ENCODE measurements at regions not wholly inside any gene's neighbourhood (a gene's known extent, or its start where the extent isn't known, plus 50 kb on each side); places are given as distances from the start of the nearest gene placed in this dataset.

DNA sequence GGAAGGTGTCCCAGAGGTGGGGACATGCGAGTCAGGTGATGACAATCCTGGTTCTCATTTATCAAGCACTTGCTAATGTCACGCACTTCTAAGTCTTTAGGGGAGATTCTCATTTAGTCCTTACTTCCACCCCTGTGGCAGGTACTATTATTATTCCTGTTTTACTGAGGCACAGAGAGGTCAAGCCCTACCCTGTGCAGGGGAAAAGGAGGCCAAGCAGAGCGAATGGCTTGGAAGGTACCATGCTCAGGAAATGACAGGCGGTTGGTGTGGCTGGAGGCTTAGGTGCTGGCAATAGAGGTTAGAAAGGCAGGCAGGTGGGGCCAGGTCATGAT is 268.9 kb downstream of the UACA start:
- no peak overlapping the region for H4K91ac ChIP-seq (replicated peaks; ENCODE audit: insufficient read length, low read length)
- no peaks in the 10 kb centered on the region for H3K27me3 ChIP-seq (replicated peaks in 1 of 4; ENCODE audit: control insufficient read depth in 3 of 4, extremely low read depth in 1 of 4, insufficient read depth in 3 of 4, low read length in 3 of 4)
- H3K14ac ChIP-seq (ENCODE audit: insufficient read length): no peak overlapping the region
- H3K36me3 ChIP-seq (ENCODE audit: control insufficient read depth in 2 of 4, insufficient read depth in 4 of 4, low read length in 3 of 4): no peaks in the 10 kb centered on the region
- no peaks in the 10 kb centered on the region for H3K79me1 ChIP-seq (ENCODE audit: low read depth, low read length)
- H3K4me3 ChIP-seq (ENCODE audit: extremely low read depth in 1 of 4, insufficient read depth in 2 of 4, low read depth in 3 of 4, low read length in 4 of 4): no peak overlapping the region
- 75% methylated on average over 4 of the region's 4 CpGs; no CpG with 5 or more reads in 1 of the 2 experiments for WGBS, 2 experiments (ENCODE audit: extremely low coverage in 1 of 2, insufficient coverage in 1 of 2, insufficient read length in 1 of 2, insufficient replicate concordance in 2 of 2, low coverage in 1 of 2, low lambda C conversion rate in 2 of 2, missing lambda C conversion rate in 1 of 2)
- H2BK12ac ChIP-seq (ENCODE audit: low read depth, low read length): no peak overlapping the region
- no peaks in the 10 kb centered on the region for H3K9me3 ChIP-seq (ENCODE audit: insufficient read depth in 2 of 2, low read depth in 1 of 2, low read length in 1 of 2)
- TF ChIP-seq POU5F1 (IDR thresholded peaks at IDR 0.05; ENCODE audit: low read depth, low read length) (no peak), SP2 (IDR thresholded peaks at IDR 0.05; ENCODE audit: low read length) (no peak), YY1 (IDR thresholded peaks at IDR 0.05; ENCODE audit: low read depth, low read length) (no peak), EGR1 (IDR thresholded peaks at IDR 0.05; ENCODE audit: borderline replicate concordance, low read depth, low read length) (no peak), SP4 (IDR thresholded peaks at IDR 0.05; ENCODE audit: low read length) (no peak), JUN (IDR thresholded peaks at IDR 0.05; ENCODE audit: low read depth, low read length) (no peak), EP300 (IDR thresholded peaks at IDR 0.05; ENCODE audit: borderline replicate concordance in 1 of 2, low read depth in 2 of 2, low read length in 2 of 2) (no peak)
- TF ChIP-seq, protein P1, sequence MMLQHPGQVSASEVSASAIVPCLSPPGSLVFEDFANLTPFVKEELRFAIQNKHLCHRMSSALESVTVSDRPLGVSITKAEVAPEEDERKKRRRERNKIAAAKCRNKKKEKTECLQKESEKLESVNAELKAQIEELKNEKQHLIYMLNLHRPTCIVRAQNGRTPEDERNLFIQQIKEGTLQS (IDR thresholded peaks at IDR 0.05; ENCODE audit: insufficient read depth, low read depth, low read length): no peak
- H3K27ac ChIP-seq (ENCODE audit: low read depth, low read length): no peak overlapping the region
- H2AK5ac ChIP-seq (ENCODE audit: low read depth, low read length): no peak overlapping the region
- no peak overlapping the region for H4K5ac ChIP-seq (ENCODE audit: insufficient read length, low read depth, low read length)
- no peak overlapping the region for H2BK120ac ChIP-seq (replicated peaks; ENCODE audit: low read depth, low read length)
- H2BK5ac ChIP-seq (ENCODE audit: low read depth, low read length): no peak overlapping the region
- H3K9ac ChIP-seq (replicated peaks in 1 of 4; ENCODE audit: extremely low read depth in 1 of 4, low read depth in 3 of 4, low read length in 3 of 4): no peak overlapping the region
- H3K79me2 ChIP-seq (ENCODE audit: control insufficient read depth in 1 of 2, insufficient read depth in 2 of 2, low read length in 2 of 2): no peaks in the 10 kb centered on the region
- no peak overlapping the region for H3K56ac ChIP-seq (replicated peaks; ENCODE audit: insufficient read length, low read depth, low read length)
- no peak overlapping the region for H3K18ac ChIP-seq (ENCODE audit: extremely low read depth, low read length)
- H2BK15ac ChIP-seq (ENCODE audit: low read length): no peak overlapping the region
- no peak overlapping the region for H4K8ac ChIP-seq (ENCODE audit: extremely low read depth, insufficient read depth, low read length)
- ChIA-PET POLR2A (ENCODE audit: partially characterized antibody) (no interaction called here), CTCF (ENCODE audit: partially characterized antibody) (no interaction called here)
- H3K4me1 ChIP-seq (replicated peaks in 1 of 4; ENCODE audit: control insufficient read depth in 3 of 4, insufficient read depth in 4 of 4, low read length in 3 of 4): no peaks in the 10 kb centered on the region; a peak in 2 of 7 replicates
- no peak overlapping the region for H3K4me2 ChIP-seq (ENCODE audit: insufficient read depth in 1 of 2, low read depth in 2 of 2, low read length in 2 of 2)
- FAIRE-seq: no peak
- H2BK20ac ChIP-seq (ENCODE audit: low read length): no peak overlapping the region
- H3K23me2 ChIP-seq (ENCODE audit: low read depth, low read length): no peaks in the 10 kb centered on the region; the same call in 1 of the 2 replicates
- no peak overlapping the region for H3K23ac ChIP-seq (ENCODE audit: insufficient read length)
- no peak overlapping the region for H3K4ac ChIP-seq (replicated peaks; ENCODE audit: insufficient read length, low read depth, low read length)
- no peaks in the 10 kb centered on the region for H4K20me1 ChIP-seq (replicated peaks in 1 of 2; ENCODE audit: control insufficient read depth in 1 of 2, insufficient read depth in 2 of 2, low read length in 2 of 2)
- H2AFZ ChIP-seq (ENCODE audit: low read length): no peak overlapping the region
- no peak for DNase-seq (ENCODE audit: low read depth in 1 of 2, low spot score in 2 of 2)

Data from H1 (cell line).